ENCODE measurements at regions not wholly inside any gene's neighbourhood (a gene's known extent, or its start where the extent isn't known, plus 50 kb on each side); places are given as distances from the start of the nearest gene placed in this dataset.

DNA sequence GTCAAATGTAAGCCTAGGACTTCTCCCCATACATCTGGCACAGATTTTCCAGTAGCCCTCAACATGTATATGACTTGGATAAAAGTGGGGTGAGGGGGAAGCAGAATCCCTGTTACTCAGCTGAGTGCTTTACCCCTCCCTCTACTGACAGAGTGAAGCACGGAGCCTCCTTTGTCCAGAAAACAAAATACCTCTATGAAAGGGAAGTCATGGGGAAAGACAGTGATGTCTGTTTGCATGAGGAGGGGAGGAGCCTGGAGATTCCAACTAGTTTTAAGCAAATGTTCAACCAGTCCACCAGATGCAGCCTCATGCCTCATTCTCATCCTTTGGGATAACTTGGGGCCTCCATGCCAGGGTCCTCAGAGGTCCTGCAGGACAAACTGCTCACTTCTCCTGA lies 203.9 kb downstream of the SMAD2 start:
- Histone ChIP-seq H4K20me1 (ENCODE audit: insufficient read depth, low read length) (no peaks in the 10 kb centered on the region), H3K9me3 (ENCODE audit: low read length) (no peaks in the 10 kb centered on the region), H3K4me3 (ENCODE audit: low read depth, low read length, poor library complexity, severe bottlenecking) (no peak overlapping the region), H3K9me2 (ENCODE audit: insufficient read depth, low read length) (no peaks in the 10 kb centered on the region), H3K4me2 (ENCODE audit: low read length) (no peak overlapping the region), H3K36me3 (ENCODE audit: insufficient read depth, low read length) (no peaks in the 10 kb centered on the region), H3K27ac (ENCODE audit: low read depth, low read length, poor library complexity, severe bottlenecking) (no peak overlapping the region), H3K4me1 (ENCODE audit: insufficient read depth, low read length, poor library complexity, severe bottlenecking) (no peaks in the 10 kb centered on the region), H2AFZ (ENCODE audit: low read length) (no peak overlapping the region), H3K79me2 (ENCODE audit: insufficient read depth, low read depth, low read length) (no peaks in the 10 kb centered on the region)
- DNase-seq (ENCODE audit: low spot score), result no peak
- ChIA-PET CTCF (ENCODE audit: unreplicated experiment) (no interaction called here), POLR2A (interaction anchor here (0.6 kb wide), 1 partner anchor 306 kb away, joined by 3 read pairs; no protein-coding TSS in a partner anchor)
- intact Hi-C loops (cut with micrococcal nuclease; ENCODE audit: unreplicated experiment), result no loop called here
- BruUV-seq (replicated peaks), result no TSS peak
- no peak for TF ChIP-seq EZH2phosphoT487 (IDR thresholded peaks at IDR 0.05; ENCODE audit: borderline replicate concordance, low read depth, low read length)
- TF ChIP-seq, protein P1, sequence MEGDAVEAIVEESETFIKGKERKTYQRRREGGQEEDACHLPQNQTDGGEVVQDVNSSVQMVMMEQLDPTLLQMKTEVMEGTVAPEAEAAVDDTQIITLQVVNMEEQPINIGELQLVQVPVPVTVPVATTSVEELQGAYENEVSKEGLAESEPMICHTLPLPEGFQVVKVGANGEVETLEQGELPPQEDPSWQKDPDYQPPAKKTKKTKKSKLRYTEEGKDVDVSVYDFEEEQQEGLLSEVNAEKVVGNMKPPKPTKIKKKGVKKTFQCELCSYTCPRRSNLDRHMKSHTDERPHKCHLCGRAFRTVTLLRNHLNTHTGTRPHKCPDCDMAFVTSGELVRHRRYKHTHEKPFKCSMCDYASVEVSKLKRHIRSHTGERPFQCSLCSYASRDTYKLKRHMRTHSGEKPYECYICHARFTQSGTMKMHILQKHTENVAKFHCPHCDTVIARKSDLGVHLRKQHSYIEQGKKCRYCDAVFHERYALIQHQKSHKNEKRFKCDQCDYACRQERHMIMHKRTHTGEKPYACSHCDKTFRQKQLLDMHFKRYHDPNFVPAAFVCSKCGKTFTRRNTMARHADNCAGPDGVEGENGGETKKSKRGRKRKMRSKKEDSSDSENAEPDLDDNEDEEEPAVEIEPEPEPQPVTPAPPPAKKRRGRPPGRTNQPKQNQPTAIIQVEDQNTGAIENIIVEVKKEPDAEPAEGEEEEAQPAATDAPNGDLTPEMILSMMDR (conservative IDR thresholded peaks at IDR 0.05; ENCODE audit: low read length), result no peak

DNA sequence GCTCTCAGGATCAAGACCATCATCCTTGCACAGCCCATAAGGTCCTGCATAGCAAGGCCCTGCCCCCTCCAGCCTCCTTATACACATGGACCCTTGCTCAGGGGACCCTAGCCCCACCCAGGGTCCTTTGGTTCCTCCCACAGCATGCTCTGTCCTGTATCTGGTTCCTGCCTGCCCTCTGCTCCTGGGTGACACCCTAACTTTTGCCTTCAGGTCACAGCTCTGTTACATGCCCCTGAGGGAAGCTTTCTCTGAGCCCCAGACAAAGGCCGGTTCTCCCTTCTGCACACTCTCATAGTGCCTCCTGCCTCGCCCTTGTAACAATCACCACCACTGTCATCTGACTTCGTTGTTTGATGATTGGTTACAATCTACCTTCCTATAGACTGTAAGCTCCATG lies 204.8 kb downstream of the SMAD2 start:
- DNase-seq (ENCODE audit: low spot score), result no peak
- intact Hi-C loops (cut with micrococcal nuclease; ENCODE audit: unreplicated experiment), result no loop called here
- Histone ChIP-seq H3K4me1 (ENCODE audit: insufficient read depth, low read length, poor library complexity, severe bottlenecking) (no peaks in the 10 kb centered on the region), H3K27ac (ENCODE audit: low read depth, low read length, poor library complexity, severe bottlenecking) (no peak overlapping the region), H3K36me3 (ENCODE audit: insufficient read depth, low read length) (no peaks in the 10 kb centered on the region), H3K9me2 (ENCODE audit: insufficient read depth, low read length) (no peaks in the 10 kb centered on the region), H3K9me3 (ENCODE audit: low read length) (no peaks in the 10 kb centered on the region), H2AFZ (ENCODE audit: low read length) (no peak overlapping the region), H3K4me3 (ENCODE audit: low read depth, low read length, poor library complexity, severe bottlenecking) (no peak overlapping the region), H4K20me1 (ENCODE audit: insufficient read depth, low read length) (no peaks in the 10 kb centered on the region), H3K79me2 (ENCODE audit: insufficient read depth, low read depth, low read length) (no peaks in the 10 kb centered on the region), H3K4me2 (ENCODE audit: low read length) (no peak overlapping the region)
- POLR2A ChIA-PET, result no interaction called here
- BruUV-seq (replicated peaks), result no TSS peak
- CTCF ChIA-PET (ENCODE audit: unreplicated experiment), result no interaction called here
- no peak for TF ChIP-seq EZH2phosphoT487 (IDR thresholded peaks at IDR 0.05; ENCODE audit: borderline replicate concordance, low read depth, low read length)

DNA sequence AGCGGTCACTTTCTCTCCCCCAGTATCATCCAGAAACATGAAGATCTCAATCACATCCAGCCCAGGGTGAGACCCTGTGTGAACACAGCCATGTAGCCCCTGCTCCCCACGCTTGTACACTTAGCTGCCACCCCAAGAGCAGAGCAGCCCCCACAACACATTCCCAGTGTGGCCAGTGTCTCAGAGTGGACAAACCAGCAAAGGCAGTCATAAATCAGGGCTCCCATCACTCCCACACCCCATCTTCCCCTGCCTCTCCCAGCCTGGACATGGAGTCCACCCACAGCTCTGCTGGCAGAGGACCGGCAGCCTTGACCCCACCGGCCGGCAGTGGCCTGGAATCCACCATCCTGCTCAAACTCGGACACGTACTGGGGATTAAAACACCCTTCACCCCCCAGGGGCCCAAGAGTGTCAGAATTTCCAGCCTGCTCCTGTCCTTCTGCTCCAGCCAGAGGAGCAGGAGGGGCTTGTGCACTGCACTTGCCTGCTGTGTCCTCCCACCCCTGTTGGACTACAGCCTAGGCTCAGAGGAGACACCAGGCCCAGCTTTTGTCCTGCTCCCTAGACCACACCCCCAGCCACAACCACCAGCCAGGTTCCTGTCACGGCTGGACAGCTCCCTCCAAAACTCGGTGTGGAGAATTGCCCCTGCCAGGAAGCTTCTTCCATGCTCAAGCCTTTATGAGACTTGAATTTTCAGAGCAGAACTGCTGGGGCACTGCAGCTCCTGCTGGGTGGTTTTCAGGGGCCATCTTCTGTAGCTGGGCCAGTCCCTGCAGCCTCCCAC lies 206.1 kb downstream of the SMAD2 start:
- intact Hi-C loops (cut with micrococcal nuclease; ENCODE audit: unreplicated experiment), result no loop called here
- H2AFZ ChIP-seq (ENCODE audit: low read length), result no peak overlapping the region
- no peak for TF ChIP-seq EZH2phosphoT487 (IDR thresholded peaks at IDR 0.05; ENCODE audit: borderline replicate concordance, low read depth, low read length)
- TF ChIP-seq, protein P1 (conservative IDR thresholded peaks at IDR 0.05; ENCODE audit: low read length), result no peak
- no peaks in the 10 kb centered on the region for H4K20me1 ChIP-seq (ENCODE audit: insufficient read depth, low read length)
- no peaks in the 10 kb centered on the region for H3K79me2 ChIP-seq (ENCODE audit: insufficient read depth, low read depth, low read length)
- H3K4me1 ChIP-seq (ENCODE audit: insufficient read depth, low read length, poor library complexity, severe bottlenecking), result no peaks in the 10 kb centered on the region
- DNase-seq (ENCODE audit: low spot score), result no peak
- no peaks in the 10 kb centered on the region for H3K9me3 ChIP-seq (ENCODE audit: low read length)
- H3K27ac ChIP-seq (ENCODE audit: low read depth, low read length, poor library complexity, severe bottlenecking), result no peak overlapping the region
- ChIA-PET POLR2A (no interaction called here), CTCF (ENCODE audit: unreplicated experiment) (no interaction called here)
- H3K9me2 ChIP-seq (ENCODE audit: insufficient read depth, low read length), result no peaks in the 10 kb centered on the region
- H3K36me3 ChIP-seq (ENCODE audit: insufficient read depth, low read length), result no peaks in the 10 kb centered on the region
- H3K4me2 ChIP-seq (ENCODE audit: low read length), result no peak overlapping the region
- BruUV-seq (replicated peaks), result no TSS peak
- no peak overlapping the region for H3K4me3 ChIP-seq (ENCODE audit: low read depth, low read length, poor library complexity, severe bottlenecking)
